Medulla oblongata (tissue), 1 donor: ENCODE measurements at regions not wholly inside any gene's neighbourhood (a gene's known extent, or its start where the extent isn't known, plus 50 kb on each side); places are given as distances from the start of the nearest gene placed in this dataset.

Experiments
- DNase-seq: peaks from one replicate; pipeline ENCODE4 v3.0.0-alpha.2; 2015; ENCODE audit errors: extremely low spot score

DNA sequence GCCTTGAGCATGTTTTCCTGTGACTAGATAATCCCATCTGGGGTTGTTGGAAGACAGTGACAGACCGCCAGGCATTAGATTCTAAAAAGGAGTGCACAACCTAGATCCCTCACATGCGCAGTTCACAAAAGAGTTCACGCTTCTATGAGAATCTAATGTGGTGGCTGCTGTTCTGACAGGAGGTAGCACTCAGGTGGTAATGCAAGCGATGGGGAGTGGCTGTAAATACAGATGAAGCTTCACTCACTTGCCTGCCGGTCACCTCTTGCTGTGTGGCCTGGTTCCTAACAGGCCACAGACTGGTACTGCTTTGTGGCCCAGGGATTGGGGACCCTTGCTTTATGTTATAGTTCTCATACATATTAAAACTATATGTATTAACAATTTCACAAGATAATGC lies 81.9 kb upstream of the TMLHE start:
- DNase-seq = no peak

- DNase-seq = no peak
Measured at GRCh38 chrX:155682834-155683233, 70.1 kb upstream of the TMLHE start.

DNA sequence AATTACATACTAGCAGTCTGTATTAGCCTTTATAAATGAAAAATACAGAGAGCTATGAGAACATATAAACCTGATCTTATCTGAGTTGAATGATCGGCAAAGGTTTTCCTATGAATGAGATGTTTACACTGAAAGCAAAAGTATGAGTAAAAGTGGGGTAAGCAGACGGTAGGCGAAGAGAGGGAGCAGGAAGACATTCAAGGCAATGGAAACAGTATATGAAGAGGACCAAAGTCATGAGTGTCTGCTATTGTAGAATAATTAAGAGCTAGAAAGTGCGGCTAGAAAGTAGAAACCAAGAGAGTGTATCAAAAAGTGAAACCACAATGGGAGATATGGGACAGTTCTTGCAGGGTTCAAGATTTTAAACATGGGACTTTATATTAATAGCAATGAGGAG lies 67.0 kb upstream of the TMLHE start:
- no peak for DNase-seq

GRCh38 chrX:155673338-155673737 lies 60.6 kb upstream of the TMLHE start:
- peak; percentile 21 for DNase-seq

- no peak for DNase-seq
Measured at GRCh38 chrX:155666741-155667140, 54.0 kb upstream of the TMLHE start.
